ENCODE measurements at regions not wholly inside any gene's neighbourhood (a gene's known extent, or its start where the extent isn't known, plus 50 kb on each side); places are given as distances from the start of the nearest gene placed in this dataset.

DNA sequence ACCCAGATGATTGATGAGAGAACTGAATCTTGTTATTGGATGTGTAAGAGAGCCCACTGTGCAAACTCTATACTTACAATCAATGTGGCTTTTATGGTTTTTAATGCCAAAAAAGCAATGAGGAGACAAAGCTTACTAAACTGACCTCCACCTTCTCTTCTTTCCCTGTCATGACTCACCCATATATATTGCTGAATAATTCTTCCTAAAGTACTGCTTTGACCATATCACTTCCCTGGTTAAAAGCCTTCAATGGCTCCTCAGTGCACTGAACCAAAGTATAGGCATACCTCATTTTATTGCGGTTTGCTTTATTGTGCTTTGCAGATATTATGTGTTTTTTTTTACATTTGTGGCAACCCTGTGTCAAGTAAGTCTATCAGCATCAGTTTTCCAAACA, 138.4 kb upstream of the PELI2 start:
- TF ChIP-seq, protein P1, sequence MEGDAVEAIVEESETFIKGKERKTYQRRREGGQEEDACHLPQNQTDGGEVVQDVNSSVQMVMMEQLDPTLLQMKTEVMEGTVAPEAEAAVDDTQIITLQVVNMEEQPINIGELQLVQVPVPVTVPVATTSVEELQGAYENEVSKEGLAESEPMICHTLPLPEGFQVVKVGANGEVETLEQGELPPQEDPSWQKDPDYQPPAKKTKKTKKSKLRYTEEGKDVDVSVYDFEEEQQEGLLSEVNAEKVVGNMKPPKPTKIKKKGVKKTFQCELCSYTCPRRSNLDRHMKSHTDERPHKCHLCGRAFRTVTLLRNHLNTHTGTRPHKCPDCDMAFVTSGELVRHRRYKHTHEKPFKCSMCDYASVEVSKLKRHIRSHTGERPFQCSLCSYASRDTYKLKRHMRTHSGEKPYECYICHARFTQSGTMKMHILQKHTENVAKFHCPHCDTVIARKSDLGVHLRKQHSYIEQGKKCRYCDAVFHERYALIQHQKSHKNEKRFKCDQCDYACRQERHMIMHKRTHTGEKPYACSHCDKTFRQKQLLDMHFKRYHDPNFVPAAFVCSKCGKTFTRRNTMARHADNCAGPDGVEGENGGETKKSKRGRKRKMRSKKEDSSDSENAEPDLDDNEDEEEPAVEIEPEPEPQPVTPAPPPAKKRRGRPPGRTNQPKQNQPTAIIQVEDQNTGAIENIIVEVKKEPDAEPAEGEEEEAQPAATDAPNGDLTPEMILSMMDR (IDR thresholded peaks at IDR 0.05): no peak
- no peak for TF ChIP-seq EP300 (IDR thresholded peaks at IDR 0.05)
